Panc1 (cell line): ENCODE measurements at regions not wholly inside any gene's neighbourhood (a gene's known extent, or its start where the extent isn't known, plus 50 kb on each side); places are given as distances from the start of the nearest gene placed in this dataset.

ENCODE experiments used
- ATAC-seq: fragments of 200-7000 bp; cut with Tn5 transposase; 2 replicates; pipeline ENCODE4 v1.9.1; 2020; ENCODE audit warnings: mild to moderate bottlenecking, moderate library complexity
- BruUV-seq: library from RNA; stranded (reverse); fragments of 400-500 nt; replicated peaks from 2 replicates; lab custom pipeline; 2021; lab: Mats Ljungman, UMichigan
- CTCF ChIA-PET: fragments of 300-600 bp; sonication (Branson Sonifier 250); formaldehyde crosslinking; loops from one replicate; lab custom pipeline; 2022; ENCODE audit warnings: antibody characterized with exemption; lab: Charles Lee
- POLR2A ChIA-PET: fragments of 300-600 bp; sonication (Branson Sonifier 250); formaldehyde crosslinking; loops from one replicate; lab custom pipeline; 2022; ENCODE audit warnings: antibody characterized with exemption; lab: Charles Lee
- DNase-seq: peaks from one replicate; pipeline ENCODE4 v3.0.0-alpha.2; 2010; ENCODE audit warnings: low read depth, low spot score
- H3K27ac ChIP-seq: 2 replicates; pipeline ENCODE4 v1.5.1; 2011; ENCODE audit warnings: mild to moderate bottlenecking, low read length, inconsistent platforms
- H3K27me3 ChIP-seq: fragments of 200-500 bp; sonication (Bioruptor generic); 2 replicates; pipeline ENCODE4 v1.6.0; 2014; ENCODE audit warnings: low read length, inconsistent platforms; ENCODE audit not compliant: control insufficient read depth, insufficient read depth
- H3K36me3 ChIP-seq: fragments of 200-500 bp; sonication (Bioruptor generic); 2 replicates; pipeline ENCODE4 v1.5.1; 2014; ENCODE audit warnings: inconsistent platforms, mild to moderate bottlenecking, low read length, moderate library complexity; ENCODE audit not compliant: control insufficient read depth, insufficient read depth
- H3K4me1 ChIP-seq: 2 replicates; pipeline ENCODE4 v1.5.1; 2011; ENCODE audit warnings: inconsistent platforms, mild to moderate bottlenecking, low read length, moderate library complexity; ENCODE audit not compliant: control insufficient read depth, insufficient read depth
- H3K4me3 ChIP-seq, 2 experiments: 2 replicates each; pipeline ENCODE4 v1.5.1; 2011 to 2012; ENCODE audit warnings: low read depth in 2 of 2, low read length in 2 of 2, mild to moderate bottlenecking in 2 of 2, inconsistent platforms in 1 of 2, moderate library complexity in 1 of 2
- H3K9me3 ChIP-seq: fragments of 200-500 bp; sonication (Bioruptor generic); 2 replicates; pipeline ENCODE4 v1.5.1; 2014; ENCODE audit warnings: low read depth, mild to moderate bottlenecking, inconsistent platforms, low read length, moderate library complexity; ENCODE audit not compliant: control insufficient read depth, insufficient read depth
- CTCF ChIP-seq: fragments of 450-650 bp; IDR thresholded peaks from 2 replicates; pipeline ENCODE4 v1.5.1; 2017; ENCODE audit warnings: mild to moderate bottlenecking
- POLR2AphosphoS5 ChIP-seq: IDR thresholded peaks from 2 replicates; pipeline ENCODE4 v1.6.1; 2012; ENCODE audit warnings: mild to moderate bottlenecking, low read depth, low read length, moderate library complexity
- SIN3A ChIP-seq: IDR thresholded peaks from 2 replicates; pipeline ENCODE4 v1.6.1; 2012; ENCODE audit warnings: low read depth, mild to moderate bottlenecking, low read length, moderate library complexity, borderline replicate concordance; ENCODE audit not compliant: insufficient read depth
- TCF7L2 ChIP-seq: IDR thresholded peaks from 2 replicates; pipeline ENCODE4 v1.6.1; 2011; ENCODE audit warnings: mild to moderate bottlenecking, low read depth, low read length, inconsistent platforms
- in situ Hi-C: cut with HindIII; loops from 2 replicates; pipeline ENCODE4 v1.10.0; 2016; ENCODE audit warnings: low sequenced_read_pairs, low pct_unique_long_range_greater_than_20kb
- intact Hi-C: fragments of 100-400 bp; cut with micrococcal nuclease; formaldehyde crosslinking; loops from one replicate; pipeline ENCODE4 v1.10.0; 2022; ENCODE audit not compliant: unreplicated experiment
- TF ChIP-seq, protein P1 (sequence below), 2 experiments: IDR thresholded peaks; 2 replicates each; pipeline ENCODE4 v1.6.1; 2011 to 2012; ENCODE audit warnings: low read depth in 2 of 2, control low read depth in 1 of 2, low read length in 1 of 2, mild to moderate bottlenecking in 1 of 2, moderate library complexity in 1 of 2; ENCODE audit not compliant: insufficient read depth in 1 of 2

- H3K27ac ChIP-seq = no peak overlapping the region
- DNase-seq (no peak), ATAC-seq (no peak)
- ChIA-PET POLR2A (no interaction called here), CTCF (no interaction called here)
- in situ Hi-C loops (no loop called here), intact Hi-C loops (no loop called here)
- TF ChIP-seq, protein P1, sequence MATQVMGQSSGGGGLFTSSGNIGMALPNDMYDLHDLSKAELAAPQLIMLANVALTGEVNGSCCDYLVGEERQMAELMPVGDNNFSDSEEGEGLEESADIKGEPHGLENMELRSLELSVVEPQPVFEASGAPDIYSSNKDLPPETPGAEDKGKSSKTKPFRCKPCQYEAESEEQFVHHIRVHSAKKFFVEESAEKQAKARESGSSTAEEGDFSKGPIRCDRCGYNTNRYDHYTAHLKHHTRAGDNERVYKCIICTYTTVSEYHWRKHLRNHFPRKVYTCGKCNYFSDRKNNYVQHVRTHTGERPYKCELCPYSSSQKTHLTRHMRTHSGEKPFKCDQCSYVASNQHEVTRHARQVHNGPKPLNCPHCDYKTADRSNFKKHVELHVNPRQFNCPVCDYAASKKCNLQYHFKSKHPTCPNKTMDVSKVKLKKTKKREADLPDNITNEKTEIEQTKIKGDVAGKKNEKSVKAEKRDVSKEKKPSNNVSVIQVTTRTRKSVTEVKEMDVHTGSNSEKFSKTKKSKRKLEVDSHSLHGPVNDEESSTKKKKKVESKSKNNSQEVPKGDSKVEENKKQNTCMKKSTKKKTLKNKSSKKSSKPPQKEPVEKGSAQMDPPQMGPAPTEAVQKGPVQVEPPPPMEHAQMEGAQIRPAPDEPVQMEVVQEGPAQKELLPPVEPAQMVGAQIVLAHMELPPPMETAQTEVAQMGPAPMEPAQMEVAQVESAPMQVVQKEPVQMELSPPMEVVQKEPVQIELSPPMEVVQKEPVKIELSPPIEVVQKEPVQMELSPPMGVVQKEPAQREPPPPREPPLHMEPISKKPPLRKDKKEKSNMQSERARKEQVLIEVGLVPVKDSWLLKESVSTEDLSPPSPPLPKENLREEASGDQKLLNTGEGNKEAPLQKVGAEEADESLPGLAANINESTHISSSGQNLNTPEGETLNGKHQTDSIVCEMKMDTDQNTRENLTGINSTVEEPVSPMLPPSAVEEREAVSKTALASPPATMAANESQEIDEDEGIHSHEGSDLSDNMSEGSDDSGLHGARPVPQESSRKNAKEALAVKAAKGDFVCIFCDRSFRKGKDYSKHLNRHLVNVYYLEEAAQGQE (IDR thresholded peaks at IDR 0.05; ENCODE audit: insufficient read depth in 1 of 2, low read depth in 2 of 2, low read length in 1 of 2) = no peak
- no peak for TF ChIP-seq POLR2AphosphoS5
- TF ChIP-seq SIN3A = no peak
- TF ChIP-seq CTCF = no peak
- no peak for TF ChIP-seq TCF7L2
- no peaks in the 10 kb centered on the region for H3K4me1 ChIP-seq
- no TSS peak for BruUV-seq
- H3K27me3 ChIP-seq = peaks cover 4% of the 10 kb centered on the region; the same call in 1 of the 2 replicates
- no peak overlapping the region for H3K4me3 ChIP-seq
- no peaks in the 10 kb centered on the region for H3K9me3 ChIP-seq
- no peaks in the 10 kb centered on the region for H3K36me3 ChIP-seq
Measured at GRCh38 chr5:4875942-4876341, 264.2 kb upstream of the ADAMTS16 start.

GRCh38 chr5:4876804-4877203, 263.3 kb upstream of the ADAMTS16 start:
- intact Hi-C loops = no loop called here
- ChIA-PET POLR2A (no interaction called here), CTCF (no interaction called here)
- Histone ChIP-seq H3K4me1 (no peaks in the 10 kb centered on the region), H3K27ac (no peak overlapping the region), H3K4me3 (no peak overlapping the region), H3K9me3 (no peaks in the 10 kb centered on the region), H3K27me3 (peaks cover 2% of the 10 kb centered on the region; the same call in 1 of the 2 replicates), H3K36me3 (no peaks in the 10 kb centered on the region)
- no peak for TF ChIP-seq CTCF
- no peak for TF ChIP-seq SIN3A
- TF ChIP-seq POLR2AphosphoS5 = no peak
- no peak for TF ChIP-seq TCF7L2
- TF ChIP-seq, protein P1 (IDR thresholded peaks at IDR 0.05; ENCODE audit: insufficient read depth in 1 of 2, low read depth in 2 of 2, low read length in 1 of 2) = no peak
- ATAC-seq (no peak), DNase-seq (no peak)
- BruUV-seq = no TSS peak
- in situ Hi-C loops = no loop called here
